GM23338 (cell line): ENCODE measurements at regions not wholly inside any gene's neighbourhood (a gene's known extent, or its start where the extent isn't known, plus 50 kb on each side); places are given as distances from the start of the nearest gene placed in this dataset.

ENCODE experiments used
- ATAC-seq: fragments of 200-7000 bp; cut with Tn5 transposase; 3 replicates; pipeline ENCODE4 v1.9.1; 2020
- DNase-seq: peaks from one replicate; pipeline ENCODE4 v3.0.0-alpha.2; 2015; ENCODE audit warnings: low spot score
- H2AFZ ChIP-seq: fragments of 200-600 bp; sonication (generic); 2 replicates; pipeline ENCODE4 v1.8.0; 2016; ENCODE audit warnings: antibody characterized with exemption, mild to moderate bottlenecking, moderate library complexity
- H3F3A ChIP-seq: fragments of 200-600 bp; sonication (generic); replicated peaks from 2 replicates; pipeline ENCODE4 v1.8.0; 2017; ENCODE audit warnings: antibody characterized with exemption, mixed run types, low read depth
- H3K27ac ChIP-seq: fragments of 200-600 bp; sonication (generic); 2 replicates; pipeline ENCODE4 v1.6.1; 2016; ENCODE audit warnings: low read depth
- H3K27me3 ChIP-seq: fragments of 200-600 bp; sonication (generic); 2 replicates; pipeline ENCODE4 v1.8.0; 2016; ENCODE audit warnings: mild to moderate bottlenecking, mixed run types, moderate library complexity; ENCODE audit not compliant: insufficient read depth
- H3K36me3 ChIP-seq: fragments of 200-600 bp; sonication (generic); 2 replicates; pipeline ENCODE4 v1.8.0; 2016; ENCODE audit warnings: mild to moderate bottlenecking; ENCODE audit not compliant: insufficient read depth
- H3K4me1 ChIP-seq: fragments of 200-600 bp; sonication (generic); 2 replicates; pipeline ENCODE4 v1.8.0; 2016; ENCODE audit warnings: mild to moderate bottlenecking, moderate library complexity; ENCODE audit not compliant: insufficient read depth
- H3K4me2 ChIP-seq: fragments of 200-600 bp; sonication (generic); 2 replicates; pipeline ENCODE4 v1.7.1; 2017; ENCODE audit warnings: mixed run types
- H3K4me3 ChIP-seq: fragments of 200-600 bp; sonication (generic); 2 replicates; pipeline ENCODE4 v1.6.1; 2016; ENCODE audit warnings: mixed run types
- H3K79me2 ChIP-seq: fragments of 200-600 bp; sonication (generic); replicated peaks from 2 replicates; pipeline ENCODE4 v1.8.0; 2017; ENCODE audit warnings: mild to moderate bottlenecking; ENCODE audit not compliant: insufficient read depth
- H3K9me2 ChIP-seq: fragments of 200-600 bp; sonication (generic); 2 replicates; pipeline ENCODE4 v1.8.0; 2017; ENCODE audit not compliant: insufficient read depth
- H4K20me1 ChIP-seq: fragments of 200-600 bp; sonication (generic); replicated peaks from 2 replicates; pipeline ENCODE4 v1.8.0; 2017; ENCODE audit warnings: mild to moderate bottlenecking; ENCODE audit not compliant: insufficient read depth
- H3K27ac Mint-ChIP-seq: 2 replicates; pipeline ENCODE4 v1.8.0; 2020; ENCODE audit warnings: inconsistent platforms, mild to moderate bottlenecking, moderate library complexity, mixed read lengths
- H3K27me3 Mint-ChIP-seq: 3 replicates; pipeline ENCODE4 v1.8.0; 2022; ENCODE audit warnings: low read depth, mild to moderate bottlenecking, moderate library complexity, mixed read lengths, inconsistent platforms; ENCODE audit not compliant: insufficient read depth, poor library complexity
- H3K36me3 Mint-ChIP-seq: 3 replicates; pipeline ENCODE4 v1.8.0; 2021; ENCODE audit warnings: low read depth, mild to moderate bottlenecking, inconsistent platforms, moderate library complexity, mixed read lengths
- H3K4me1 Mint-ChIP-seq: 3 replicates; pipeline ENCODE4 v1.8.0; 2020; ENCODE audit warnings: mild to moderate bottlenecking, inconsistent platforms, mixed read lengths
- H3K4me3 Mint-ChIP-seq: 3 replicates; pipeline ENCODE4 v1.8.0; 2021; ENCODE audit warnings: moderate library complexity, mild to moderate bottlenecking, inconsistent platforms, mixed read lengths
- H3K9me3 Mint-ChIP-seq: 3 replicates; pipeline ENCODE4 v1.8.0; 2020; ENCODE audit warnings: moderate library complexity, mild to moderate bottlenecking, inconsistent platforms, mixed read lengths
- JUNB ChIP-seq: IDR thresholded peaks from one replicate; pipeline ENCODE4 v1.6.1; 2016; ENCODE audit warnings: antibody characterized with exemption; ENCODE audit not compliant: unreplicated experiment
- POLR2AphosphoS5 ChIP-seq: IDR thresholded peaks from 2 replicates; pipeline ENCODE4 v1.6.1; 2016; ENCODE audit warnings: antibody characterized with exemption, low read depth
- TF ChIP-seq, protein P1 (sequence below): fragments of 250-450 bp; sonication (Bioruptor Pico); IDR thresholded peaks from 2 replicates; pipeline ENCODE4 v1.5.0; 2020; ENCODE audit warnings: mild to moderate bottlenecking, moderate library complexity
- TF ChIP-seq, protein P2 (sequence below): IDR thresholded peaks from one replicate; pipeline ENCODE4 v1.6.1; 2018; ENCODE audit warnings: antibody characterized with exemption; ENCODE audit not compliant: unreplicated experiment

- H3K4me1 ChIP-seq = no peaks in the 10 kb centered on the region
- no peaks in the 10 kb centered on the region for H3K79me2 ChIP-seq
- Mint-ChIP-seq H3K27me3 (peaks cover 5% of the 10 kb centered on the region), H3K4me1 (no peaks in the 10 kb centered on the region), H3K4me3 (no peak overlapping the region), H3K9me3 (no peaks in the 10 kb centered on the region), H3K36me3 (no peaks in the 10 kb centered on the region), H3K27ac (no peak overlapping the region)
- DNase-seq (no peak), ATAC-seq (no peak)
- H3K4me2 ChIP-seq = no peak overlapping the region
- H3K27ac ChIP-seq = no peak overlapping the region
- H3K4me3 ChIP-seq = no peak overlapping the region
- H3F3A ChIP-seq = no peaks in the 10 kb centered on the region
- H3K36me3 ChIP-seq = no peaks in the 10 kb centered on the region
- H3K27me3 ChIP-seq = no peaks in the 10 kb centered on the region
- H4K20me1 ChIP-seq = no peaks in the 10 kb centered on the region
- no peaks in the 10 kb centered on the region; the same call in 1 of the 2 replicates for H3K9me2 ChIP-seq
- H2AFZ ChIP-seq = no peak overlapping the region
- TF ChIP-seq JUNB (no peak), POLR2AphosphoS5 (no peak)
- TF ChIP-seq, protein P1, sequence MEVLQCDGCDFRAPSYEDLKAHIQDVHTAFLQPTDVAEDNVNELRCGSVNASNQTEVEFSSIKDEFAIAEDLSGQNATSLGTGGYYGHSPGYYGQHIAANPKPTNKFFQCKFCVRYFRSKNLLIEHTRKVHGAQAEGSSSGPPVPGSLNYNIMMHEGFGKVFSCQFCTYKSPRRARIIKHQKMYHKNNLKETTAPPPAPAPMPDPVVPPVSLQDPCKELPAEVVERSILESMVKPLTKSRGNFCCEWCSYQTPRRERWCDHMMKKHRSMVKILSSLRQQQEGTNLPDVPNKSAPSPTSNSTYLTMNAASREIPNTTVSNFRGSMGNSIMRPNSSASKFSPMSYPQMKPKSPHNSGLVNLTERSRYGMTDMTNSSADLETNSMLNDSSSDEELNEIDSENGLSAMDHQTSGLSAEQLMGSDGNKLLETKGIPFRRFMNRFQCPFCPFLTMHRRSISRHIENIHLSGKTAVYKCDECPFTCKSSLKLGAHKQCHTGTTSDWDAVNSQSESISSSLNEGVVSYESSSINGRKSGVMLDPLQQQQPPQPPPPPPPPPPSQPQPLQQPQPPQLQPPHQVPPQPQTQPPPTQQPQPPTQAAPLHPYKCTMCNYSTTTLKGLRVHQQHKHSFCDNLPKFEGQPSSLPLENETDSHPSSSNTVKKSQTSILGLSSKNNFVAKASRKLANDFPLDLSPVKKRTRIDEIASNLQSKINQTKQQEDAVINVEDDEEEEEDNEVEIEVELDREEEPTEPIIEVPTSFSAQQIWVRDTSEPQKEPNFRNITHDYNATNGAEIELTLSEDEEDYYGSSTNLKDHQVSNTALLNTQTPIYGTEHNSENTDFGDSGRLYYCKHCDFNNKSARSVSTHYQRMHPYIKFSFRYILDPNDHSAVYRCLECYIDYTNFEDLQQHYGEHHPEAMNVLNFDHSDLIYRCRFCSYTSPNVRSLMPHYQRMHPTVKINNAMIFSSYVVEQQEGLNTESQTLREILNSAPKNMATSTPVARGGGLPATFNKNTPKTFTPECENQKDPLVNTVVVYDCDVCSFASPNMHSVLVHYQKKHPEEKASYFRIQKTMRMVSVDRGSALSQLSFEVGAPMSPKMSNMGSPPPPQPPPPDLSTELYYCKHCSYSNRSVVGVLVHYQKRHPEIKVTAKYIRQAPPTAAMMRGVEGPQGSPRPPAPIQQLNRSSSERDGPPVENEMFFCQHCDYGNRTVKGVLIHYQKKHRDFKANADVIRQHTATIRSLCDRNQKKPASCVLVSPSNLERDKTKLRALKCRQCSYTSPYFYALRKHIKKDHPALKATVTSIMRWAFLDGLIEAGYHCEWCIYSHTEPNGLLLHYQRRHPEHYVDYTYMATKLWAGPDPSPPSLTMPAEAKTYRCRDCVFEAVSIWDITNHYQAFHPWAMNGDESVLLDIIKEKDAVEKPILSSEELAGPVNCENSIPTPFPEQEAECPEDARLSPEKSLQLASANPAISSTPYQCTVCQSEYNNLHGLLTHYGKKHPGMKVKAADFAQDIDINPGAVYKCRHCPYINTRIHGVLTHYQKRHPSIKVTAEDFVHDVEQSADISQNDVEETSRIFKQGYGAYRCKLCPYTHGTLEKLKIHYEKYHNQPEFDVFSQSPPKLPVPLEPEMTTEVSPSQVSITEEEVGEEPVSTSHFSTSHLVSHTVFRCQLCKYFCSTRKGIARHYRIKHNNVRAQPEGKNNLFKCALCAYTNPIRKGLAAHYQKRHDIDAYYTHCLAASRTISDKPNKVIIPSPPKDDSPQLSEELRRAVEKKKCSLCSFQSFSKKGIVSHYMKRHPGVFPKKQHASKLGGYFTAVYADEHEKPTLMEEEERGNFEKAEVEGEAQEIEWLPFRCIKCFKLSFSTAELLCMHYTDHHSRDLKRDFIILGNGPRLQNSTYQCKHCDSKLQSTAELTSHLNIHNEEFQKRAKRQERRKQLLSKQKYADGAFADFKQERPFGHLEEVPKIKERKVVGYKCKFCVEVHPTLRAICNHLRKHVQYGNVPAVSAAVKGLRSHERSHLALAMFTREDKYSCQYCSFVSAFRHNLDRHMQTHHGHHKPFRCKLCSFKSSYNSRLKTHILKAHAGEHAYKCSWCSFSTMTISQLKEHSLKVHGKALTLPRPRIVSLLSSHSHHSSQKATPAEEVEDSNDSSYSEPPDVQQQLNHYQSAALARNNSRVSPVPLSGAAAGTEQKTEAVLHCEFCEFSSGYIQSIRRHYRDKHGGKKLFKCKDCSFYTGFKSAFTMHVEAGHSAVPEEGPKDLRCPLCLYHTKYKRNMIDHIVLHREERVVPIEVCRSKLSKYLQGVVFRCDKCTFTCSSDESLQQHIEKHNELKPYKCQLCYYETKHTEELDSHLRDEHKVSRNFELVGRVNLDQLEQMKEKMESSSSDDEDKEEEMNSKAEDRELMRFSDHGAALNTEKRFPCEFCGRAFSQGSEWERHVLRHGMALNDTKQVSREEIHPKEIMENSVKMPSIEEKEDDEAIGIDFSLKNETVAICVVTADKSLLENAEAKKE (CRISPR knock-in tag) = no peak
- TF ChIP-seq, protein P2, sequence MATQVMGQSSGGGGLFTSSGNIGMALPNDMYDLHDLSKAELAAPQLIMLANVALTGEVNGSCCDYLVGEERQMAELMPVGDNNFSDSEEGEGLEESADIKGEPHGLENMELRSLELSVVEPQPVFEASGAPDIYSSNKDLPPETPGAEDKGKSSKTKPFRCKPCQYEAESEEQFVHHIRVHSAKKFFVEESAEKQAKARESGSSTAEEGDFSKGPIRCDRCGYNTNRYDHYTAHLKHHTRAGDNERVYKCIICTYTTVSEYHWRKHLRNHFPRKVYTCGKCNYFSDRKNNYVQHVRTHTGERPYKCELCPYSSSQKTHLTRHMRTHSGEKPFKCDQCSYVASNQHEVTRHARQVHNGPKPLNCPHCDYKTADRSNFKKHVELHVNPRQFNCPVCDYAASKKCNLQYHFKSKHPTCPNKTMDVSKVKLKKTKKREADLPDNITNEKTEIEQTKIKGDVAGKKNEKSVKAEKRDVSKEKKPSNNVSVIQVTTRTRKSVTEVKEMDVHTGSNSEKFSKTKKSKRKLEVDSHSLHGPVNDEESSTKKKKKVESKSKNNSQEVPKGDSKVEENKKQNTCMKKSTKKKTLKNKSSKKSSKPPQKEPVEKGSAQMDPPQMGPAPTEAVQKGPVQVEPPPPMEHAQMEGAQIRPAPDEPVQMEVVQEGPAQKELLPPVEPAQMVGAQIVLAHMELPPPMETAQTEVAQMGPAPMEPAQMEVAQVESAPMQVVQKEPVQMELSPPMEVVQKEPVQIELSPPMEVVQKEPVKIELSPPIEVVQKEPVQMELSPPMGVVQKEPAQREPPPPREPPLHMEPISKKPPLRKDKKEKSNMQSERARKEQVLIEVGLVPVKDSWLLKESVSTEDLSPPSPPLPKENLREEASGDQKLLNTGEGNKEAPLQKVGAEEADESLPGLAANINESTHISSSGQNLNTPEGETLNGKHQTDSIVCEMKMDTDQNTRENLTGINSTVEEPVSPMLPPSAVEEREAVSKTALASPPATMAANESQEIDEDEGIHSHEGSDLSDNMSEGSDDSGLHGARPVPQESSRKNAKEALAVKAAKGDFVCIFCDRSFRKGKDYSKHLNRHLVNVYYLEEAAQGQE = no peak
Observed at GRCh38 chr4:11049001-11049400, 364.4 kb upstream of the CLNK start.
